Activated B cell treated with CpG ODN at 0.5 μM for 24 hours (primary cell): ENCODE measurements at regions not wholly inside any gene's neighbourhood (a gene's known extent, or its start where the extent isn't known, plus 50 kb on each side); places are given as distances from the start of the nearest gene placed in this dataset.
"Not testable (repeated sequence)": the region's sequence is repeated elsewhere in the genome, so short reads cannot be mapped to it uniquely, and the experiment has no call there.

Experiments used
- ATAC-seq: fragments of 200-7000 bp; cut with Tn5 transposase; one replicate; pipeline ENCODE4 v1.10.0; 2021; ENCODE audit warnings: low read depth, mild to moderate bottlenecking, moderate library complexity
- CTCF ChIA-PET: fragments of 350-600 bp; sonication (Branson Sonifier 250); formaldehyde crosslinking; loops from one replicate; lab custom pipeline; 2021; ENCODE audit warnings: antibody characterized with exemption; lab: Charles Lee
- POLR2A ChIA-PET: fragments of 350-600 bp; sonication (Branson Sonifier 250); formaldehyde crosslinking; loops from one replicate; lab custom pipeline; 2021; ENCODE audit warnings: antibody characterized with exemption; lab: Charles Lee
- DNase-seq: peaks from one replicate; pipeline ENCODE4 v3.0.0; 2022
- H3K27ac Mint-ChIP-seq: one replicate; pipeline ENCODE4 v1.8.0; 2020; ENCODE audit warnings: mixed read lengths
- H3K27me3 Mint-ChIP-seq: one replicate; pipeline ENCODE4 v1.8.0; 2021; ENCODE audit warnings: mixed read lengths
- H3K36me3 Mint-ChIP-seq: one replicate; pipeline ENCODE4 v1.8.0; 2021; ENCODE audit warnings: low read depth, mixed read lengths
- H3K4me1 Mint-ChIP-seq: one replicate; pipeline ENCODE4 v1.8.0; 2021; ENCODE audit warnings: mixed read lengths
- H3K4me3 Mint-ChIP-seq: one replicate; pipeline ENCODE4 v1.8.0; 2020; ENCODE audit warnings: mild to moderate bottlenecking, mixed read lengths
- H3K9me3 Mint-ChIP-seq: one replicate; pipeline ENCODE4 v1.8.0; 2020; ENCODE audit warnings: mixed read lengths
- intact Hi-C: fragments of 100-400 bp; cut with micrococcal nuclease; formaldehyde crosslinking; loops from one replicate; pipeline ENCODE4 v1.15.1; 2024
- TF ChIP-seq, protein P1 (sequence below): fragments of 200-600 bp; IDR thresholded peaks from one replicate; pipeline ENCODE4 v1.8.0; 2022; ENCODE audit warnings: antibody characterized with exemption, mild to moderate bottlenecking

DNA sequence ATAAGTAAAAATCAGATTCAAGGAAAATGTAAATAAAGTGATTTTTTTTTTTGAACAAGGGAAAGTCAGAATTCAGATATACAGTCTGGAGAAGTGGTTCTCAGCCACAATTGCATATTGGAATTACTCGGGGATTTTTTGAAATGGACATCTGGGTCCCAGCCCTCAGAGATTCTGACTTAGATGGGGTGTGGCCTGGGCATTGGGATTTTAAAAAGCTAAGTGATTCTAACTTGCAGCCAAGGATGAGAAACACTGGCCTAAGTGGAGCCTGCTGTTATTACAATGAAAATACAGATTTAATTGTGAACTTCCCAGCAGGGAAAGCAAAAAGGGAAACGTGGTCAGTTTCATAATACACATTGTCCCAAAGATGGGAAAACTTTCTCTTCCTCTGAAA, 273.8 kb downstream of the TTC8 start:
- H3K36me3 Mint-ChIP-seq: no peaks in the 10 kb centered on the region
- H3K9me3 Mint-ChIP-seq: peaks cover 5% of the 10 kb centered on the region
- no peaks in the 10 kb centered on the region for H3K4me1 Mint-ChIP-seq
- CTCF ChIA-PET: no interaction called here
- H3K4me3 Mint-ChIP-seq: no peak overlapping the region
- POLR2A ChIA-PET: no interaction called here
- no peak for ATAC-seq
- TF ChIP-seq, protein P1, sequence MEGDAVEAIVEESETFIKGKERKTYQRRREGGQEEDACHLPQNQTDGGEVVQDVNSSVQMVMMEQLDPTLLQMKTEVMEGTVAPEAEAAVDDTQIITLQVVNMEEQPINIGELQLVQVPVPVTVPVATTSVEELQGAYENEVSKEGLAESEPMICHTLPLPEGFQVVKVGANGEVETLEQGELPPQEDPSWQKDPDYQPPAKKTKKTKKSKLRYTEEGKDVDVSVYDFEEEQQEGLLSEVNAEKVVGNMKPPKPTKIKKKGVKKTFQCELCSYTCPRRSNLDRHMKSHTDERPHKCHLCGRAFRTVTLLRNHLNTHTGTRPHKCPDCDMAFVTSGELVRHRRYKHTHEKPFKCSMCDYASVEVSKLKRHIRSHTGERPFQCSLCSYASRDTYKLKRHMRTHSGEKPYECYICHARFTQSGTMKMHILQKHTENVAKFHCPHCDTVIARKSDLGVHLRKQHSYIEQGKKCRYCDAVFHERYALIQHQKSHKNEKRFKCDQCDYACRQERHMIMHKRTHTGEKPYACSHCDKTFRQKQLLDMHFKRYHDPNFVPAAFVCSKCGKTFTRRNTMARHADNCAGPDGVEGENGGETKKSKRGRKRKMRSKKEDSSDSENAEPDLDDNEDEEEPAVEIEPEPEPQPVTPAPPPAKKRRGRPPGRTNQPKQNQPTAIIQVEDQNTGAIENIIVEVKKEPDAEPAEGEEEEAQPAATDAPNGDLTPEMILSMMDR: no peak
- no peak overlapping the region for H3K27ac Mint-ChIP-seq
- no peak for DNase-seq
- H3K27me3 Mint-ChIP-seq: peaks cover 13% of the 10 kb centered on the region
- intact Hi-C loops: no loop called here

DNA sequence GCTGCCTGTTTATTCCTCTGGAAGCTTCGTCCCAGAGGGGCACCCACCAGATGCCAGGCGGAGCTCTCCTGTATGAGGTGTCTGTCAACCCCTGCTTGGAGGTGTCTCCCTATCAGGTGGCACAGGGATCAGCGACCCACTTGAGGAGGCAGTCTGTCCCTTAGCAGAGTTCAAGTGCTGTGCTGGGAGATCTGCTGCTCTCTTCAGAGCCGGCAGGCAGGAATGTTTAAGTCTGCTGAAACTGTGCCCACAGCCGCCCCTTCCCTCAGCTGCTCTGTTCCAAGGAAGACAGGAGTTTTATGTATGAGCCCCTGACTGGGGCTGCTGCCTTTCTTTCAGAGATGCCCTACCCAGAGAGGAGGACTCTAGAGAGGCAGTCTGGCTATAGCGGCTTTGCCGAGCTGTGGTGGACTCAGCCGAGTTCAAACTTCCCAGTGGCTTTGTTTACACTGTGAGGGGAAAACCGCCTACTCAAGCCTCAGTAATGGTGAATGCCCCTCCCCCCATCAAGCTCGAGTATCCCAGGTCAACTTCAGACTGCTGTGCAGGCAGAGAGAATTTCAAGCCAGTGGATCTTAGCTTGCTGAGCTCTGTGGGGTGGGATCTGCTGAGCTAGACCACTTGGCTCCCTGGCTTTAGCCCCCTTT, 279.8 kb downstream of the TTC8 start:
- H3K4me1 Mint-ChIP-seq, ATAC-seq, intact Hi-C loops, CTCF ChIA-PET, H3K4me3 Mint-ChIP-seq, H3K27ac Mint-ChIP-seq, POLR2A ChIA-PET, H3K9me3 Mint-ChIP-seq, H3K36me3 Mint-ChIP-seq, DNase-seq: not testable (repeated sequence)
- H3K27me3 Mint-ChIP-seq: peaks cover 27% of the 10 kb centered on the region

DNA sequence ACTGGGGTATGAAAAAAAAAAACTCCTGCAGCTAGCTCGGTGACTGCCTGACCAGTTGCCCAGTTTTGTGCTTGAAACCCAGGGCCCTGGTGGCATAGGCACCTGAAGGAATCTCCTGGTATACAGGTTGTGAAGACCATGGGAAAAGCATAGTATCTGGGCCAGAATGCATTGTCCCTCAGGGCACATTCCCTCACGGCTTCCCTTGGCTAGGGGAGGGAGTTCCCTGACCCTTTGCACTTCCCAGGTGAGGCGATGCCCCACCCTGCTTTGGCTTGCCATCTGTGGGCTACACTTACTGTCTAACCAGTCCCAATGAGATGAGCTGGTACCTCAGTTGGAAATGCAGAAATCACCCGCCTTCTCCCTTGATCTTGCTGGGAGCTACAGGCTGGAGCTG, 280.4 kb downstream of the TTC8 start:
- intact Hi-C loops, H3K27ac Mint-ChIP-seq, CTCF ChIA-PET, DNase-seq, H3K36me3 Mint-ChIP-seq, H3K9me3 Mint-ChIP-seq, H3K4me1 Mint-ChIP-seq, POLR2A ChIA-PET, H3K4me3 Mint-ChIP-seq, ATAC-seq: not testable (repeated sequence)
- H3K27me3 Mint-ChIP-seq: peaks cover 27% of the 10 kb centered on the region
